IPS DF 4.7 (cell line): ENCODE measurements at regions not wholly inside any gene's neighbourhood (a gene's known extent, or its start where the extent isn't known, plus 50 kb on each side); places are given as distances from the start of the nearest gene placed in this dataset.
"Not testable (repeated sequence)": the region's sequence is repeated elsewhere in the genome, so short reads cannot be mapped to it uniquely, and the experiment has no call there.

Source experiments
- DNase-seq: peaks from one replicate; pipeline ENCODE4 v3.0.0-alpha.2; 2013; ENCODE audit warnings: low spot score; ENCODE audit errors: extremely low read depth

DNA sequence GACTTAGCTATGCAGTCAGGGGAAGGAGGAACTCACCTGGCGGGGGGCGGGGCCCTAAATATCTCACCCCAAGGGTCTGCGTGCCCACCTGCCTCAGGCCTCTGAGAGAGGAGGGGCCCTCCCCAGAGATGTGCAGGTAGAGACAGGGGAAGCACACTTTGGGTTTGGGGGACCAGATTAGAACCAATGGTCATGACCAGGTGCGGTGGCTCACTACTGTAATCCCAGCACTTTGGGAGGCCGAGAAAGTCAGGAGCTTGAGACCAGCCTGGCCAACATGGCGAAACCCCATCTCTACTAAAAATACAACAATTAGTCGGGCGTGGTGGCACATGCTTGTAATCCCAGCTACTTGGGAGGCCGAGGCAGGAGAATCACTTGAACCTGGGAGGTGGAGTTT lies 246.4 kb upstream of the TCERG1L start:
- not testable (repeated sequence) for DNase-seq

- DNase-seq, result no peak
These were observed 248.0 kb upstream of the TCERG1L start for GRCh38 chr10:131559450-131559911.

DNA sequence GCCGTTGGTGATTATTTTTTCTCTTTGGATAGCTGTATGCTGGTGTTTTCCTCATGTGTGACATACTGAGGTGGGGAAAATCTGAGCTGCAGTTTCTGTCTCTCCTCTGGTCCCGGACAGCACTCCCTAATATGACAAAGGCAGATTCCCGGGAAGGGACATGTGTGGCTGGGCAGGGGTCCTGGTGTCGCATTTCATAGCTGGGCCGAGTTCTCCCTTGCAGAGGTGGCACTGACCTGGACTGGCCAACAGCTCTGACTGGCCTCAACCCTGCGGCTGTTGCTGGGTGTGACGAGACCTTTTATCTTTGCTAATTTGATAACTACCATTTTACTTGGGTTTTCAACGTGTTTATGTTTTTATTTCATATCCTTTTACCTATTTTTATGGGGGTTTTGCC lies 248.6 kb upstream of the TCERG1L start:
- DNase-seq, result no peak

- DNase-seq, result no peak
These were observed 249.3 kb upstream of the TCERG1L start for GRCh38 chr10:131560706-131561355.

GRCh38 chr10:131561897-131562296 lies 250.4 kb upstream of the TCERG1L start:
- DNase-seq, result no peak

GRCh38 chr10:131563411-131563810 lies 251.9 kb upstream of the TCERG1L start:
- DNase-seq, result no peak

GRCh38 chr10:131567279-131568162 lies 256.0 kb upstream of the TCERG1L start:
- no peak for DNase-seq

DNA sequence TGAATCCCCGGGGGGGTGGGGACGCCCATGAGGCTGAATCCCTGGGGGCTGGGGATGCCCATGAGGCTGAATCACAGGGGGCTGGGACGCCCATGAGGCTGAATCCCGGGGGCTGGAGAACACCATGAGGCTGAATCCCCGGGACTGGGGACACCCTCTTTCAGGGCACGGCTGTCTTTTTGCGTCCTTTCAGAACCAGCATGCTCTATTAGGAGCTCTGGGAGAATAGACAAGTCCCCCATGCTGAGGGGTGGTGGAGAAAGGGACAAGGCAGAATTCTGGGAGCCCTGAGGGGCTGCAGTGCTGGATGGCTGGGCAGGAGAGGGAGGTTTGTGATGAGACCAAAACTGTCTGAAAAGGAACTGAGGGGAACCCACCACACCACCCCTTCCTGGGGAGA lies 257.3 kb upstream of the TCERG1L start:
- no peak for DNase-seq

DNA sequence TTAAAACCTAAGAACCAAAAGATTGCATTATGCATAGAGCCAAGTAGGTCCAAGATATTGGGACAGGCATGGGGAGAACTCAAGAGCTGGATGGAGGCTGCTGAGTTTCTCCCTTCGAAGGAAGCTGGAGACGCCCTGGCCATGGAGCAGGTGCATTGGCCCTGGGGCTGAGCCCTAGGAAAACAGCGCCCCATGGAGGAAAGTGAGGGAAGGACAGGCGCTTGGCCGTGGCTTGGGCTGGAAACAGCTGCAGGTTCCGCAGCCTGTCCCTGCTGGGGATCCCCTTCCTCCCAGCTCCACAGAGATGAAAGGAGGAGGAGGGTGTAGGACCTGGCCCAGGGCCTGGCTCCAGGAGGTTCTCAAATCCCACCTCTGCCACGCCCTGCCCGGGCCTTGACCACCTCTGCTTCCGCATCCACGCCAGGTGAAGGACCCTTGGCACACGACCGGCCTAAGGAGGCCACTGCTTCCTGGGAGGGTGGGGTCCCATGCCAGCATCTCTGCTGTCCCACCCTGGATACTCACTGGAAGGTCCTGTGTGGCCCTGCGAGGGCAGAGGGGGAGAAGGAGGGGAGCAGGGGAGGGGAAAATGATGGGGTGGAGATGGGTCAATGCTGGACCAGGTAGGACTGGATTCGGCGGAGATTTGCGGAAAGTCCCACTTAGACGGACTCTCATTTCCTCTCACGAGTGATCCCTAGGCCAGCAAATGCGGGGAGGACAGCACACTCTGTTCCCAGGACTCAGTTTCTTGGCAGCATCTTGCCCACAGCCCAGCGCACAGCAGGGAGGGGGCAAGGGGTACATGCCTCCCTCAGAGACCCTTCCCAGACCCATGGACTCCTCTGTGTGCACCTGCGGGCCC lies 258.6 kb upstream of the TCERG1L start:
- no peak for DNase-seq

- DNase-seq, result no peak
These were observed 259.3 kb upstream of the TCERG1L start for GRCh38 chr10:131570716-131571307.

DNA sequence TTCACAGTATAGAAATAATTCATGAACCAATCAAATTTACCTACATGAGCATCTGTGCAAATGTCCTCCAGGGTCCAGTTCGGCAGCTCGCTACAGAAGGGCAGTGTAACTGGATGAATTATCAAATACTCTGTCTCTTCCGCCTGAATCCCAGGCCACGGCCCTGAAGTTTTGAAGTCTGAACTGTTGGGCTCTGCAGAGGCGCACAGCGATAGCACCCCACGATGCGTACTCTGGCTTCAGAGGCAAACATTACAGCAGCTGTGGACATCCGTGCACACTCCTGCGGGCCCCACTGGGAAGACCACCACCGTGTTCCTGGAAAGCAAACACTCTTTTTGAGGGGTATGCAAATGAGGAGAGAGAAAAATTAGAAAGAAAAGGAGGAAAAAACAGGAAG lies 259.8 kb upstream of the TCERG1L start:
- DNase-seq, result no peak

- DNase-seq, result no peak
These were observed 260.3 kb upstream of the TCERG1L start for GRCh38 chr10:131571865-131572264.

- DNase-seq, result no peak
These were observed 261.7 kb upstream of the TCERG1L start for GRCh38 chr10:131573256-131573655.

GRCh38 chr10:131573707-131574106 lies 262.2 kb upstream of the TCERG1L start:
- no peak for DNase-seq

- no peak for DNase-seq
These were observed 262.8 kb upstream of the TCERG1L start for GRCh38 chr10:131574363-131574706.

- no peak for DNase-seq
These were observed 263.3 kb upstream of the TCERG1L start for GRCh38 chr10:131574707-131575430.

DNA sequence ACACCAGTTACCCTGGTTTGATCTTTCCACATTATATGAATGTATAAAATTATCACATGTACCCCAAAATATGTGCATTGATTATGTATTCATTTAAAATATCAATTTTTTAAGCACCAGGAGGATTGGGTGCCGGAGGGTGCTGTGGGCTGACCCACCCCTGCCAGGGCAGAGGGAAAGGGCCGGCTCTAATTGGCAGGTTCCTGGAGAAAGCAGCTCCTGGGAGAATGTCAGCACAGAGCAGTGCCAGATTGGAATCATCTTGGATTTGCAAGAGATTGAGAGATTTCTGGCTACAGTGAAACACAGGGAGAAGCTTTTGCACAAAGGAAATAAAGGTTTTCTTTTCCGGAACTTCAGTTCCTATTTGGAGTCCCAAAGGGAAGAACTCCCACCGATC lies 264.4 kb upstream of the TCERG1L start:
- DNase-seq, result no peak

DNA sequence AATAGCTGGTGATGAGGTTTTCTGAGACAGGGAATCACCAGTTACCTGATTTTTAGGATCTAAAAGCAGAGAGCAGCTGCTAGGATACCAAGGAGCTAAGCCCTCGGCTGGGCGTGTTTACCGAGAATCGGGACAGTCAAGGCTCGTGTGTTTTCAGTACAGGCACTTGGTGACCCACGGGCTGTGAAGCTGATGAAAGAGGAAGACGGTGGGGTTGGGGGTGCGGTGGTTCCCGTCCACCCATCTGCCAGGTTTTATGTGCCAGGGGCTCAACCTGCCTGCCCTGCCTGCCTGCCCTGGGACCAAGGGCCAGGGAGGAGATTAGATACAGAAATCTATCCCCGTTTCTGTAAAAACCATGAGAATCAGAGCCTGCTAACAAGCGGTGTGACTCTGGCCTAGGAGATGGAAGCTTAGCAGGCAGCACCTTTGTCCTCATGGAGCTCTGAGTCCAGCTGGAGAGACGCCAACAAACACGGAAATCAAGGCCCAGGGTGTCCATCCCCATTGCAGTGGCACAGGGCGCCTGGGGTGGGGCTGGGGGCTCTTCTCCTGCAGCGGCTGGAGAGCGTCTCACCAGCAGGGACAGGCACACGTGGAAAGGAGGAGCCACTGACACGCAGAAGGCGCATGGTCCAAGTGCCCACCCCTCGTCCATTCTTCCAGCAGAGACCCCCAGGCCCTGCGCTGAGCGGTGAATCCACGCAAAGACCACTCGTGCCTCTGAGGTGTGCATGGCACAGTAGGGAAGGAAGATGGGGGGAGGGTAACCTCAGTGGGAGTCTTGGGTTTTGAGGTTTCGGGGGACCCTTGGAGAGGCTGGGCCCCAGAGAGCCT lies 265.0 kb upstream of the TCERG1L start:
- no peak for DNase-seq

DNA sequence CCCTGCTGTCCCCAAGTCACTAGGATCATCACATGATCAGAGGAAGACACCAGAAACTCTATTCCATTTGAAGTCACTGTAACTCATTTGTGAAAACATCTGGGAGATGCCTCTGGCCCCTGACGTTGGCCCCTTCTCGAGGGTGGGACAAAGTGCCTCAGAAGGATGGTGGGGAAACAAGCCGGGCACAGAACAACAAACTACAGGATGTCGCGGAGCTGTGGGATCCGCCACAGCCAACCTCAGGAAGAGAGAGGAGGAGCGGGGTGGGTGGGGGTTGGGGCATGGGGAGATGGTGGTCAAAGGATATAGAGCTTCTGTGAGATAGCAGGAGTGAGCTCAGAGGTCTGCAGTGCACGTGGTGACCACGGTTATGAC lies 265.6 kb upstream of the TCERG1L start:
- no peak for DNase-seq
